ENCODE measurements at regions not wholly inside any gene's neighbourhood (a gene's known extent, or its start where the extent isn't known, plus 50 kb on each side); places are given as distances from the start of the nearest gene placed in this dataset.

DNA sequence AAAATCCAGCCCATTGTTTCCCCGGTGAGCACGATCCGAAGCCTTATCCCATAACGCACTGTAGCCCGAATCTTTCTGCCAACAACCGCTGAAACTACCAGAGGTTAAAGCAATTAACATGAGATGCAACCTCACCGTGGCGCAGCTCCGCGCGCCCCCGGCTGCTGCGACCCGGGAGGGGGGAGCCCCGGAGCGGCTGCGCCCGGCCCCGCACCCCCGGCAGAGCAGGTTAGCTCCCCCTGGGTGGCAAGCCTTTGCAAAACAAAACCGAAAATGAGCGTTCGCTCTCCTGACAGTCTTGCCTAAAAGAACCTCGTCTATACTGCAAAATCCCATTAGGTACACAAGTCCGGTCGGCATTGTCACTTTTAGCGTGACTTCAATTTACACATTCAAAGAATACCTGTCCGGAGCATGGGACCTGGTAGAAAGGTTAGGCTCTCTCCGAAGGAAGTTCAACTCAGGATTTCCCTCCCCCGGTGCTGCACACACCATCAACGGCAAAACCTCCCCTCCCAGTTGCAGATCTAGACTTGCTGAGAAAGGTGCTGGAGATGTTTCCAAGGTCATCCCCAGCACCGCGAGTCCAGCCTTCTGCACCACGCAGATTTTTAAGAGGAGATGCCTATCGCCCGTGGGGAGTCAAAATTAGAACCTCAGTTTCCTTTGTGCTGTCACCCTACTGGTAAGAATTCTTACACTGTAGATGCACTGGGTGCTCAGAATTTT lies 107.5 kb downstream of the ZNF281 start:
- TF ChIP-seq, protein P1, sequence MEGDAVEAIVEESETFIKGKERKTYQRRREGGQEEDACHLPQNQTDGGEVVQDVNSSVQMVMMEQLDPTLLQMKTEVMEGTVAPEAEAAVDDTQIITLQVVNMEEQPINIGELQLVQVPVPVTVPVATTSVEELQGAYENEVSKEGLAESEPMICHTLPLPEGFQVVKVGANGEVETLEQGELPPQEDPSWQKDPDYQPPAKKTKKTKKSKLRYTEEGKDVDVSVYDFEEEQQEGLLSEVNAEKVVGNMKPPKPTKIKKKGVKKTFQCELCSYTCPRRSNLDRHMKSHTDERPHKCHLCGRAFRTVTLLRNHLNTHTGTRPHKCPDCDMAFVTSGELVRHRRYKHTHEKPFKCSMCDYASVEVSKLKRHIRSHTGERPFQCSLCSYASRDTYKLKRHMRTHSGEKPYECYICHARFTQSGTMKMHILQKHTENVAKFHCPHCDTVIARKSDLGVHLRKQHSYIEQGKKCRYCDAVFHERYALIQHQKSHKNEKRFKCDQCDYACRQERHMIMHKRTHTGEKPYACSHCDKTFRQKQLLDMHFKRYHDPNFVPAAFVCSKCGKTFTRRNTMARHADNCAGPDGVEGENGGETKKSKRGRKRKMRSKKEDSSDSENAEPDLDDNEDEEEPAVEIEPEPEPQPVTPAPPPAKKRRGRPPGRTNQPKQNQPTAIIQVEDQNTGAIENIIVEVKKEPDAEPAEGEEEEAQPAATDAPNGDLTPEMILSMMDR (IDR thresholded peaks at IDR 0.05; ENCODE audit: low read depth, low read length, missing input control), result peak; percentile 0
- TF ChIP-seq, protein P2, sequence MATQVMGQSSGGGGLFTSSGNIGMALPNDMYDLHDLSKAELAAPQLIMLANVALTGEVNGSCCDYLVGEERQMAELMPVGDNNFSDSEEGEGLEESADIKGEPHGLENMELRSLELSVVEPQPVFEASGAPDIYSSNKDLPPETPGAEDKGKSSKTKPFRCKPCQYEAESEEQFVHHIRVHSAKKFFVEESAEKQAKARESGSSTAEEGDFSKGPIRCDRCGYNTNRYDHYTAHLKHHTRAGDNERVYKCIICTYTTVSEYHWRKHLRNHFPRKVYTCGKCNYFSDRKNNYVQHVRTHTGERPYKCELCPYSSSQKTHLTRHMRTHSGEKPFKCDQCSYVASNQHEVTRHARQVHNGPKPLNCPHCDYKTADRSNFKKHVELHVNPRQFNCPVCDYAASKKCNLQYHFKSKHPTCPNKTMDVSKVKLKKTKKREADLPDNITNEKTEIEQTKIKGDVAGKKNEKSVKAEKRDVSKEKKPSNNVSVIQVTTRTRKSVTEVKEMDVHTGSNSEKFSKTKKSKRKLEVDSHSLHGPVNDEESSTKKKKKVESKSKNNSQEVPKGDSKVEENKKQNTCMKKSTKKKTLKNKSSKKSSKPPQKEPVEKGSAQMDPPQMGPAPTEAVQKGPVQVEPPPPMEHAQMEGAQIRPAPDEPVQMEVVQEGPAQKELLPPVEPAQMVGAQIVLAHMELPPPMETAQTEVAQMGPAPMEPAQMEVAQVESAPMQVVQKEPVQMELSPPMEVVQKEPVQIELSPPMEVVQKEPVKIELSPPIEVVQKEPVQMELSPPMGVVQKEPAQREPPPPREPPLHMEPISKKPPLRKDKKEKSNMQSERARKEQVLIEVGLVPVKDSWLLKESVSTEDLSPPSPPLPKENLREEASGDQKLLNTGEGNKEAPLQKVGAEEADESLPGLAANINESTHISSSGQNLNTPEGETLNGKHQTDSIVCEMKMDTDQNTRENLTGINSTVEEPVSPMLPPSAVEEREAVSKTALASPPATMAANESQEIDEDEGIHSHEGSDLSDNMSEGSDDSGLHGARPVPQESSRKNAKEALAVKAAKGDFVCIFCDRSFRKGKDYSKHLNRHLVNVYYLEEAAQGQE (IDR thresholded peaks at IDR 0.05), result peak; percentile 13
- TF ChIP-seq ZBTB33 (IDR thresholded peaks at IDR 0.05) (no peak), SP1 (IDR thresholded peaks at IDR 0.05) (no peak), MAX (IDR thresholded peaks at IDR 0.05) (no peak)

Data from liver (tissue), 3 donors.